Superior temporal gyrus (tissue), 1 donor: ENCODE measurements at regions not wholly inside any gene's neighbourhood (a gene's known extent, or its start where the extent isn't known, plus 50 kb on each side); places are given as distances from the start of the nearest gene placed in this dataset.
"Not testable (repeated sequence)": the region's sequence is repeated elsewhere in the genome, so short reads cannot be mapped to it uniquely, and the experiment has no call there.

Experiments used
- DNase-seq: peaks from one replicate; pipeline ENCODE4 v3.0.0-alpha.2; 2016; ENCODE audit errors: extremely low spot score

DNA sequence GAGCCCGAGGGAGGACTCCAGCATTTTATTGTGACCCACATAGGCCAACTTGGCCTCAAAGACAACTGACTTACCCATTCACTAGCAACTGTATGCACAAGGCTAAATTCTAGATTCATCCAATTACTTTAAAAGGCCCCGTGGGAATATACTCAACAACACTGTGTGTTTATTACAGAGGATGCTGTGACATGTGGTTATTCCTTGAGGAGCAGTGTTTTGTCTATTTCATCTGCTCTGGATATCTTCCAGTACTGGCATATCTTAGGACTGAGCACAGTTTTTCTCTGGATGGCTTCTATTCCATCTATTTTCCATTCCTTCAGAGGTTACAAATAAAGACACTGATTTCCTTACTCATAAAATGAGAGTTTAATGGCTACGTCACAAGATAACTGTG is 87.2 kb upstream of the KRAS start:
- no peak for DNase-seq

DNA sequence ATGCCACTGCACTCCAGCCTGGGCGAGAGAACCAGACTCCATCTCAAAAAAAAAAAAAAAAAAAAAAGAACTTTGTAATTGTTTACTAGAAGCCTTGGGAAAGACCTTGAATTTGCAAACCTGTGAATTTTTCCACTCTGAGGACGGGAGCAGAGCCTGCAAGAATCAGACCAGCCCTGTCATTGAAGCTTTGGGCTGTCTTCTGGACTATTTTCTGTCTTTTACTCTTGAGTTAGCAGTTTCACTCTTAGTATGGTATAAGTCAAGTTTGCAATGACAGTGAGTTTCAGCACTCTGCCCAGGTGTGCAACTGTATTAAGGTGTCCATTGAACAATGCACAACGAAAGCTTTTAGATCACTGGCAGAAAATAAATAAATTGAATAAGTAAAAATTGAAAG is 81.4 kb upstream of the KRAS start:
- no peak for DNase-seq

DNA sequence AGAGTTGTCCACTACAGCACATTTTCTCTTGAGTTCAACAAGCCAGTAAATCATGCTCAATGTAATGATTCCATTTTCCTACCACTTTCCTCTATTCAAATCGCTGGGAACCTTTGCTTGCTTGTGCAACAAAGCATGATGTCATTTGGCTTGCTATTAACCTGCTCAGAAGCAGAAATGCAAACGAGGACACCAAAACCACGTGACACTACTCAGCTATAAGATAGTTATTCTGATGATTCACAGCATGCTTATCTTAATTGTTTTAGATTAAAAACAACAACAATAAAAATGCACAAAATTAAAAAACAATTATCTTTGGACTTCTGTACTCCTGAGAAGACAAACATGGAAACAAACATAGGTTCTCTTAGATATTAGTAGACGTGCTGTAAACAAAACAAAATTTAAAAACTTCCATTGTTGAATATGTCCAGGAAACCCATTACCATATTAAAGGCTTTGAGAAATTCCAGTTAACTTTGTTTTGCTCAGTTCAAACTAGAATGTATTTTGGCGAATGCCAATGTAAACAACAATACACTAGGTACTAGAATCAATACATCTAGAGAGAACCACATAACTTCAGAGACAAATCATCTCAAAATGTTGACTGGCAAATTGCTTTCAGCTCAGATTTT is 77.5 kb upstream of the KRAS start:
- DNase-seq, result no peak

DNA sequence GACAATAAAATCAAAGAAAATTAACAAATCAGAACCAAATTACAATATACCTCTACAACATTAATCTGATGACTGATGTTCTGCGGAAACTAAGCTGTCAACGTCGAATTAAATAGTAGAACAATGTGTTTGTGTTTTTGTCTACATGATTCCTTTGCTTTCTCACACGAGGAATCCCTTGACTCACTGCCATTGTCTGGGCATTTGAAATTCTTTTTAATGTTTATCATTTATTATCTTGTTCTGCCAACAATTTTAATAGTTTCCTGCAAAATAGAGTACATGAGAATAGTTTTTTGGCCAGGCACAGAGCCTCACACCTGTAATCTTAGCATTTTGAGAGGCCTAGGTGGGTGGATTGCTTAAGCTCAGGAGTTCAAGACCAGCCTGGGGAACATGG is 76.6 kb upstream of the KRAS start:
- DNase-seq, result no peak

DNA sequence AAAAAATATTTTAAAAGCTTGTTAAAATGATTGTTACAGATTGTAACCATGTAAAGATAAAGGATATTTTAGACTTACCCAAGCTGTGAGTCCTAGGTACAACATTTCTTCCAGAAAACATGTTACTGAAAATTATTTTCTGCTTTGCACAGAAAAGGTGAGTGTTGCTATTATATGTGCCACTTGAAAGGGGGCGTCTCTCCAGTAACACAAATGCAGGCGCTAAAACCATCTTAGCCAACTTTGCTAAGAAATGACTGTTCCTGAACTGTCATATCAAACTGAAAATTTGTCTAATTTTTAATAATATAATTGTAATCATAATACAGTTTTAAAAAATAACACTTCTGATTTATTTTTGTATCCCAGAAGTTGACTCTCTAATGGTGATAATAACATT is 75.6 kb upstream of the KRAS start:
- no peak for DNase-seq

DNA sequence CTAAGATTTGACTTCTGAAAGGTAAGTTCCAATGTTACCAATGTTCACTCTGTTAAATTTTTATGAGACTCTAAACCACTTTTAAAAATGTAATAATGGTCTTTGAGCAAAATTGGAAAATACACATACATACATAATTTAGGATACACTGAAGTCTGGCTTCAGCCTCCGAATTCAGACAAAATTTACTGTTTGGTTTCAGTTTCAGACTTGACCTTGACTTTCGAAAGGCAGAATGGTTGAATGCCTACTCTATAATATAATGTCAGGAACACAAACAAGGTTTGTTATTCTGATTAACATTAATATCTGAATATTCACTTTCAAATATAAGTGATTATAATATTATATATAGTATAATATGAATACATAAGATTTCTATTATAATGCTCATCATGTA is 74.1 kb upstream of the KRAS start:
- DNase-seq, result no peak

DNA sequence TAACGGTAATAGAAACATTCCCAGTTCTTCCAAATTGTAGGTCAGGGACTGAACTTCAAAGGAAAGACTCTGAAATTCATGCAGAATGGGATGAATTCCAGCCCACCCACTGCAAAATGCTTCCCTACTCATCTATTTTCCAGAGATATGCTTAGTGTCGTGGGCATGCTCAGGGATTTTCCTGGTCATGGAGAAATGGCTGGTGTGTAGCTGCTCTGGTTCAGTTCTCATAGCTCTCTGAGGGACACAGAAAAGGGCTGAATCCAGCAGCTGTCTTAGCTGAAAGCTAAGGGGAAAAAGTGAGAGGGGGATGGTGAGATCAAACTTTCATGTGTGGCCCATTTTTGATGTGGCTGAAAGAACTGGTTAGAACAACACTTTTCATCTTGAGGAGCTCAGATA is 72.9 kb upstream of the KRAS start:
- no peak for DNase-seq

DNA sequence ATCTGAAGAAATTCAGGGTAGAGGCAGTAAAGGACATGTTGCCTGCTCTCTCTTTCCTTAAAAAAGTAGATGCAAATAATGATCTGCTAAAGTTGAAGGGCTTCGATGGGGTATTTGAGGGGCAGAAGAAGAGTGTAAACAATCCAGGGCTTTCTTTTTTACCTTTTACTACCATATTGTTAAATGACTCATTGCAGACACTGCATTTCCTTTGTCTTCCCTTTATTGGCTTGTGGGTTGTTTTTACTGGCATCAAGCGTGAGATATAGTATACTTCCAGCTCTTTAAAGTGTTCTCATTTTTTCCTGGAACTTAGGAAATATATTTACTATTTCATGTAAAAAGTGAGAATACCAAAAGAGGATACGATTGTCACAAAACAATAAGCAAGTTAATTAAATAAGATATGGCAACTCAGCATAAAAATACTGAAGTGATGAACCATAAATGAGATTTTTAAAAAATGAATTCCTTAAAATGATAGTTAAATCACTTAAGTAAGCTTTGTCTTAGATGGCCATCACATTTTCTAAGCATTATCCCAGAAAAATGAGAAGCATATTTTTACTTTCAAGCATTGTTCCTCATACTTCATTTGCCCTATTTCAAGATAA is 72.3 kb upstream of the KRAS start:
- DNase-seq, result no peak

DNA sequence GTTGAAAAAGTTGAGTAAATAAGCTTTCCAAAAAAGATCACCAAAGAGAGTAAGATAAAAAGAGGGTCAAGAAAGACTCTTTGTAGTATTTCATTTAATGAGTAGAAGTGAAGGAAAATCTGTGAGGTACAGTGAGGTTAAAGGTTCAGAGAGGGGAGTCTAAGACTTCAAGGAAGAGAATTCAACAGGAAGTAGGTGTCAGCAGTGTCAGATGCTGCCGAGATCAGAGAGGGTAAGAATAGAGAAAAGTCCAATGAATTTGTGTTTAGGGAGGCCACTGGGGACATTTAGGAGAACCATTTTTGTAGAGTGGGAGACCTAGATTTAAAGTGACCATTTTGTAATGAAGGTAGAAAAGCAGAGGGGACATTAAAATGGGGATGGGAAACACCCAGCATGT is 71.6 kb upstream of the KRAS start:
- DNase-seq, result no peak

DNA sequence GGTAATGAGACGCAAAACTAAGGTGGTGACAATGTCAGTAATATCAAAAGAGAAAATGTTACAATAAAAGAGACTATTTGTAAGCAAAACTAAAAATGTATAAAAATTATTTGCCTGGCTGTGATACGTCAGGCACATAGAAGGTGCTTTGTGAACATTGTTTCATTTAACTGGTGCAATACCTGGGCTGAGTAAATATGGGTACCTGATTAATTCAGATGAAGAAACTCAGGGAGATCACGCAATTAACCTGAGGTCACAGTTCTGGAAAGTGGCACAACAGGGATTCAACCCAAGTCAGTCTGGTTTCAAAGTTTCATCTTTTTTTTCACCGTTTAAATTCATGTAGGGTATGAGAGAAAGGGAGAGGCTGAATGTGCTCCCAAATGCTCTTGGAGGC is 71.0 kb upstream of the KRAS start:
- no peak for DNase-seq

DNA sequence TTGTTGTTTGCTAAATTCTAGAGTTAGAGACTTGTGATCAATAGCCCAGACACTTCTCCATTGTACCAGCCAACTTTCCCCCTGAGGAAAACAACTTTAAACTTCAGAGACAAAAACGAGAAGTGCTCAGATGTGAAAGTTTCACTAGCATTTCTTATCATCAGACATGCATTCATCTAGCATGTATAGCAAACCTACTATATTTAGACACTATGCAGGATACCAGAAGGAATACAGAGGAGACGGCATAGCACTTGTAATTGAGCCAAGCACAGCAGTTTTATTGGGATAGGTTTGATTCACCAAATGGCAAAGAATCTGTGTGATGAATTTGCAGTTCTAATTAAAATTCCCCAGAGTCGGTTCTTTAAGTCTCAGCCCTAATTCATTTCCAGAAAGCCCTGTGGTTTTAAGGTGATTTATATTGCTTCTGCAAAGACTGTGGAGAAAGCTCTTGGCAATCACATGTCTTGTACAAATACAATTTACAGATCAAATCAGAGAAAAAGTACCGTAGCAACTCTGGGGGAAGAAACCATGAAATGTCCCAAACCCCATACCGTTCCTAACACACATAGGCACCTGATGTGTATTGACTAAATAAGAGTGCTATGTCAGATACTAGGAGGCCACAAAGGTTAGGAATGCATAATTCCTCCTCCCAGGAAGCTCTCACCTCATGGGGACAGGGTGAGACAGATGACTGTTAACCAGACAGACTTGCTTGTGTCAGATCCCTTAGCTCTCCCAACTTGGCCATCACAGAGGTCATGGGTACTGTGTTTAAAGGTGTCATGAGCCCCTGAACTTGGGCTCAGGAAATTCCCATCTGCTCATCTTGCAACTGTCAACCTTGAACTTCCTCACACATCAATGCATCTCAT is 69.6 kb upstream of the KRAS start:
- no peak for DNase-seq

DNA sequence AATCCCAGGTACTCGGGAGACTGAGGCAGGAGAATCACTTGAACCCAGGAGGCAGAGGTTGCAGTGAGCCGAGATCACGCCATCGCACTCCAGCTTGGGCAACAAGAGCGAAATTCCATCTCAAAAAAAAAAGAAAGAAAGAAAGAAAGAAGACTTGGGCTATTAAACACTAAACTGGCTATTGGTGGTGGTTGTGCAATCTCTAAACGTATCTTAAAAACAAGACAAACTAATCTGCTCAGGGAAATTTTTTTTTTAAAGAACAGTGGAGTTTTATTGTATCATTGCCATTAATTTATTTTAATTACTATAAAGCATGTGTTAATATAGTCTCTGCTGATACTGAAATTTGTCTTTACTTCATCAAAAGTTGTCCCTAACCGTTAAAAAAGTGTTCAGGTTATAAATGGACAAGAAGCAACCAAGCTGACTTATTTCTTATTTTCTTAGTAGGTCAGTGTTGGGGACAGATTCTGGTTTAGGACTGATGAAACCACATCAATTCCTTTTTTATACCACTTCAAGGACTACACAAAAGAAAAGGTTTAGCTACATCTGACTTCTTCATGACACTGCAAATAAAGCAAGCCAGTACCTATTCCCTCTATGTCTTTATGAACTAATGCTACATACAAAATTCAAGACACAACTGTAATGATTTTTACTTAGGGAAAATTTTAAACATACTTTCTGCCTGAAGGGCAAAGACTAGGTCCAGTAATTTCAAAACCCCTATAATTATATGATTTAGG is 68.7 kb upstream of the KRAS start:
- DNase-seq, result no peak

DNA sequence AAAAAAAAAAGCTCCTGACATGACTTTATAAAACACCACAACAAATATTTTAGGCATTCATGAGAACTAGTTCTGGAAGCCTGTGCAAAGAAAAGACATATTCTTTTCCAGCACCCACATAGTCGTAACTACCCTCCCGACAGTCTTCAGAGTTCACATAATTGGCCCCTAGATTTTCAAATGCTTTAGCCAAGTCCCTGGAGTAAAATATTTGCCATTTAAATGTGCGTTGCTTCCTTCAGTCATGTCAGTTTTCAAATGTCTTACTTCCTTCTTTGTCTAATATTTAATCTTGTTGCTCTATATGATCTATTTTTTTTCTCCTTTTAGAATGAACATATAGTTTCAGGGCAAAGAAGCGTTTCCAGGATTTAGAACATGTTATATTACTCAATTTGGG is 66.8 kb upstream of the KRAS start:
- no peak for DNase-seq

DNA sequence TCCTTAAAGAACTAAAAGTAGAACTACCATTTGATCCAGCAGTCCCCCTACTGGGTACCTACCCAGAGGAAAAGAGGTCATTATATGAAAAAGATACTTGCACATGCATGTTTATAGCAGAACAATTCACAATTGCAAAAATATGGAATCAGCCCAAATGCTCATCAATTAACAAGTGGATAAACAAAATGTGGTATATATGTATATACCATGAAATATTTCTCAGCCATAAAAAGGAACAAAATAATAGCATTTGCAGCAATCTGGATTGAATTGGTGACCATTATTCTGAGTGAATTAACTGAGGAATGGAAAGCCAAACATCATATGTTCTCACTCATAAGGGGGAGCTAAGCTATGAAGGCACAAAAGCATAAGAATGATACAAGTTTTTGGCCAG is 64.7 kb upstream of the KRAS start:
- DNase-seq, result no peak

DNA sequence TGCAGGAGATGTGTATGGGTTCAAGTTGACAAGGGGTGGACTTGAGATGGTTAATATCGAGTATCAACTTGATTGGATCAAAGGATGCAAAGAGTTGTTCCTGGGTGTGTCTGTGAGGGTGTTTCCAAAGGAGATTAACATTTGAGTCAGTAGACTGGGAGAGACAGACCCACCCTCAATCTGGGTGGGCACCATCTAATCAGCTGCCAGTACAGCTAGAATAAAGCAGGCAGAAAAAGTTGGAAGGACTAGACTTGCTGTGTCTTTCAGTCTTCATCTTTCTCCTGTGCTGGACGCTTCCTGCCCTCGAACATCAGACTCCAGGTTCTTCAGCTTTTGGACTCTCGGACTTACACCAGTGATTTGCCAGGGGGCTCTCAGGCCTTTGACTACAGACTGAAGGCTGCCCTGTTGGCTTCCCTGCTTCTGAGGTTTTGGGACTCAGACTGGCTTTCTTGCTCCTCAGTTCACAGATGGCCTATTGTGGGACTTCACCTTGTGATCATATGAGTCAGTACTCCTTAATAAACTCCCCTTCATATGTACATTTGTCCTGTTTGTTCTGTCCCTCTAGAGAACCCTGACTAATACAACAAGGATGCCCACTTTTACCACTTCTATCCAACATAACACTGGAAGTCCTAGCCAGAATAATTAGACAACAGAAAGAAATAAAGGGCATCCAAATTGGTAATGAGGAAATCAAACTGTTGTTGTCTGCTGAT is 62.7 kb upstream of the KRAS start:
- DNase-seq, result not testable (repeated sequence)

DNA sequence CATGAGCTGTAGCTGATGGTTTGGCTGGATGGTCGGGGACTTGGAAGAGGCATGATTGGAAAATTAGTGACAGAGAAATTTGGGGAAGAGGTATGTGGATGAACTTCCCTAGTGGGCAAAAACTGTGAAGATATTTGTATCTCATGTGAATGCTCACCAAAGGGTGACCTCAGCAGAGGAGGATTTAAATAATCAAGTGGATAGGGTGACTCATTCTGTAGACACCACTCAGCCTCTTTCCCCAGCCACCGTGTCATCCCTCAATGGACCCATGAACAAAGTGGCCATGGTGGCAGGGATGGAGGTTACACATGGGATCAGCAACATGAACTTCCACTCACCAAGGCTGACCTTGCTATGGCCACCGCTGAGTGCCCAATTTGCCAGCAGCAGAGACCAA is 60.8 kb upstream of the KRAS start:
- DNase-seq, result no peak

DNA sequence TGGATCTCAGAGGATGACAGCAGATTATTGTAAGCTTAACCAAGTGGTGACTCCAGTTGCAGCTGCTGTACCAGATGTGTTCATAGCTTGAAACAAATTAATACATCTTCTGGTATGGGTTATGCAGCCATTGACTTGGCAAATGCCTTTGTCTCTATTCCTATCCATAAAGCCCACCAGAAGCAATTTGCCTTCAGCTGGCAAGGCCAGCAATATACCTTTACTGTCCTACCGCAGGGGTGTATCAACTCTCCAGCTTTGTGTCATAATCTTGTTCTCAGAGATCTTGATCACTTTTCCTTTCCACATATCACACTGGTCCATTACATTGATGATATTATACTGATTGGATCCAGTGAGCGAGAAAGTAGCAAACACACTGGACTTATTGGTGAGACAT is 59.3 kb upstream of the KRAS start:
- not testable (repeated sequence) for DNase-seq

DNA sequence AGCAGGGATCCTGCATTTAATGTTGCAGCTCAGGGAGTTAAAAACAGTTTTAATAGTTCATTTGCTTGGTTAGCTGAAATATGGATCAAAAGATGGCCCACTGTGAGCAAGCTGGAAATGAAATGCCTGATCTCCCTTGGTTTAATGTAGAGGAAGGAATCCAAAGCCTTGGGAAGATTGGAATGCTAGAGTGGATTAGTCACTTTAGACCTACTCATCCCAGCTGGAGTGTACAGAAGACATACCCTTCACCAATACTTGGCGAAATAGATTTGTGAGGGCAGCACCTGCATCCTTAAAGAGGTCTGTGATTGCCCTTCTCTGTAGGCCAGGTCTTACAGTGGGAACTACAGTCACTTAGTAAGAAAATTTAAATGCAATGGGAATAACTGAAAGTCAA is 58.0 kb upstream of the KRAS start:
- DNase-seq, result no peak

DNA sequence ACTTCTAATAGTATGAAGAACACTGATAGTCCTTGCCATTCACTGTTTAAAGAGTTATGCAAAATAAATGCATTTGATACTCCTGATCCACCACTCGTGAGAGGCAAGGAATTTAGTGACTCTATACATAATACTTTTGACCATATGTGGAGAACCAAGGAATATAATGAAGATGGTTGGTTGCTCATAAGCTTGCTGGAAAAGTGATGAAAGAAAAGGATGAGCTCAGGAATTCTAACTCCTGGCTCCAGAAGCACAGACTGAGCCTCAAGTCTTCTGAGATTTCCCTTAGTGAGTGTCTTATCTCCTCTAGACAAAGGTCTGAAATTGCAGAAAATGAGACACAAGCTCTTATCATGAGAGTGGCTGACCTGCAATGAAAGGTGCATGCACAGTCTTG is 57.1 kb upstream of the KRAS start:
- DNase-seq, result no peak

DNA sequence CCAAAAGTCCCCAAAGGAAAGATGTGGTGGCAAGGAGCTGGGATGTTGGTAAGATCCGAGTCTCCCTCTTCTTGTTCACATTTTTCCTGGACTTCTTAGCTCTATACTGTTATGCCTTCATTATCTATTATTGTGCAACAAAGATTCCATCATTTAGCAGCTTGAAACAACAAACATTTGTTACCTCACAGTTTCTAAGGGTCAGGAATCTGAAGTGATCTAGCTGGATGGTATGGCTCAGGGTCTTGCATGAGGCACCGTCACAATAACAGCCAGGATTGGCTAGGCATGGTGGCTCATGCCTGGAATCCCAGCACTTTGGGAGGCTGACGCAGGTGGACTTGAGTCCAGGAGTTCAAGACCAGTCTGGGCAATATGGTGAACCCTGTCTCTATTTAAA is 51.1 kb upstream of the KRAS start:
- DNase-seq, result no peak
